ENCODE measurements at regions not wholly inside any gene's neighbourhood (a gene's known extent, or its start where the extent isn't known, plus 50 kb on each side); places are given as distances from the start of the nearest gene placed in this dataset.

DNA sequence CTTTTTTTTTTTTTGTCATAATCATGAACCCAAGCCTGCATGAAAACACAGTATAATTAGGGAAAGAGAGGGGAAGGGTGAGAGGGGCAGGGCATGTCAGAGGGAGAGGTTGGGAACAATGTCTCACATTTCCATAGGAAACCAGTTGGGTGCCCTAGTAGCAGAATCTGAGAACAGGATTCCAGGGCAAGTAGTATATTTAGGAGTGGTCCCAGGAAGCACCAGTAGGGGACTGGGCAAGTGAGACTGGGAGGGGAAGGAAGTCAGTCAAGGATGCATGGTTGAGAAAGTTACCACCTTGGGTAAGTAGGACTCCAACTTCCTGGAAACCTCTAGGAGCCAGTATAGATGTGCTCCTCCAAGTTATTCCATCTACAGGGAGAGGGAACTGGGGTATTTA lies 88.6 kb upstream of the MAFB start:
- TF ChIP-seq, protein P1, sequence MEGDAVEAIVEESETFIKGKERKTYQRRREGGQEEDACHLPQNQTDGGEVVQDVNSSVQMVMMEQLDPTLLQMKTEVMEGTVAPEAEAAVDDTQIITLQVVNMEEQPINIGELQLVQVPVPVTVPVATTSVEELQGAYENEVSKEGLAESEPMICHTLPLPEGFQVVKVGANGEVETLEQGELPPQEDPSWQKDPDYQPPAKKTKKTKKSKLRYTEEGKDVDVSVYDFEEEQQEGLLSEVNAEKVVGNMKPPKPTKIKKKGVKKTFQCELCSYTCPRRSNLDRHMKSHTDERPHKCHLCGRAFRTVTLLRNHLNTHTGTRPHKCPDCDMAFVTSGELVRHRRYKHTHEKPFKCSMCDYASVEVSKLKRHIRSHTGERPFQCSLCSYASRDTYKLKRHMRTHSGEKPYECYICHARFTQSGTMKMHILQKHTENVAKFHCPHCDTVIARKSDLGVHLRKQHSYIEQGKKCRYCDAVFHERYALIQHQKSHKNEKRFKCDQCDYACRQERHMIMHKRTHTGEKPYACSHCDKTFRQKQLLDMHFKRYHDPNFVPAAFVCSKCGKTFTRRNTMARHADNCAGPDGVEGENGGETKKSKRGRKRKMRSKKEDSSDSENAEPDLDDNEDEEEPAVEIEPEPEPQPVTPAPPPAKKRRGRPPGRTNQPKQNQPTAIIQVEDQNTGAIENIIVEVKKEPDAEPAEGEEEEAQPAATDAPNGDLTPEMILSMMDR (IDR thresholded peaks at IDR 0.05; ENCODE audit: low read depth, low read length): no peak
- Histone ChIP-seq H3K9me3 (no peaks in the 10 kb centered on the region), H3K27me3 (no peaks in the 10 kb centered on the region), H3K4me1 (no peaks in the 10 kb centered on the region), H3K4me3 (ENCODE audit: low read depth, low read length) (no peak overlapping the region), H3K36me3 (no peaks in the 10 kb centered on the region)
- no peak for DNase-seq

DNA sequence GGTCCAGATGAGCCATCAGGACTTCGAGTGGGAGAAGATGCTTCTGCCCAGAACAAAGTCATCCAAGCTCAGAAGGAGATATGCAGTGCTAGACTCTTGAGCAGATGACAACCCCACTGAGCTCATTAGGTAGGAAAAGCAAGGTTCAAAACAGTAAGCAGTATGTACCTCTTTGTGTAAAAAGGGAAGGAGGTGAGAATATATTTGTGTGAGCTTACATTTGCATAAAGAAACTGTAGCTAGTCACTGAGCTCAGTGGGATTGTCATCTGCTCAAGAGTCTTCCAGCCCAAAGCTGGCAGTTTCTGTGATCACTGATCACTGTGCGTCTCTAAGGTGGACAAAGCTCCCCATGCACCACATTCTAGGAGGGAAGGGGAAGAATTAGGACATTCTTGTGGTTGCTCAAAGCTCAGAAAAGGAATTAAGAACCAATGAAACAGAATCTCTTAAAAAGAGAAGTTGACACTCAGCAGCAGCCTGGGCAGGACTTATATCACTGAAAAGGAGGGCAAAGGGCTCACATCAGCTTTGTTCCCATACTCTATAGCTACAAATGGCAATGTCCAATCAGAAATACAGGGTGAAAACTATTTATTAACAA lies 90.0 kb upstream of the MAFB start:
- no peak for DNase-seq
- H3K36me3 ChIP-seq: no peaks in the 10 kb centered on the region
- no peaks in the 10 kb centered on the region for H3K9me3 ChIP-seq
- TF ChIP-seq, protein P1 (IDR thresholded peaks at IDR 0.05; ENCODE audit: low read depth, low read length): no peak
- no peak overlapping the region for H3K4me3 ChIP-seq (ENCODE audit: low read depth, low read length)
- H3K27me3 ChIP-seq: no peaks in the 10 kb centered on the region
- no peaks in the 10 kb centered on the region for H3K4me1 ChIP-seq

DNA sequence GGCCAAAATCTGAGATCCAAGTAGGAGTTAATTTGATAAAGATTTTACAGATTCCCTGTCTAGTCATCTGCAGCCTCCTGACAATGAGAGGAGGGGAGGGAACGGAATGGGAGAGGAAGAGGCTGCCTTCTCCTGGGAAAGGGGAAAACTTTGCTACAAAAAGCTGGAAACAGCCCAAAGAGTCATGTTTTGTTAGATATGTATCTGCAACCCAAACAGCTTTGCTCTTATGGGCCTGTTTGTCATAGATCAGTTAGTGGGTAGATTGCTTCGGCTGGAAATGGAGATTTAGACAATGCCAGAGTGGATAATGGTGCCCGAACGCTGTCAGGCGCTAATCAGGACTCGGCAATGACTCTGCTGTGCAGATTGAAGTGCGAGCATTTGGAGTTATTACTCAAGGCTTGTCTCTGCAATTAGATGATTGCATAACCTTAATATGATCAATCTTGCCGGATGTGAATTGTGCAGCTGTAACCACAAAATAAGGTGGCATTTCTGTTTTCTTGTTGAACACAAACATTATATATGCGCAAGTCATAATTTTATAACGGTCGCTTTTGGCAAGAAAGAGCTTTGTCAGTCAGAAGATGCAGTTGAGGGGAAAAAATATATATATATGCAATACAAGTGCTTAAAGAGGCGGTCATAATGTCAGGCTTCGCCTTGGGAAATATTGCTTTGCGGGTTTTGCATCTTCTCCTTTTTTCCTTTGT lies 92.4 kb upstream of the MAFB start:
- TF ChIP-seq, protein P1 (IDR thresholded peaks at IDR 0.05; ENCODE audit: low read depth, low read length): no peak
- Histone ChIP-seq H3K27me3 (no peaks in the 10 kb centered on the region), H3K4me1 (no peaks in the 10 kb centered on the region), H3K4me3 (ENCODE audit: low read depth, low read length) (no peak overlapping the region), H3K36me3 (no peaks in the 10 kb centered on the region), H3K9me3 (no peaks in the 10 kb centered on the region)
- DNase-seq: no peak

DNA sequence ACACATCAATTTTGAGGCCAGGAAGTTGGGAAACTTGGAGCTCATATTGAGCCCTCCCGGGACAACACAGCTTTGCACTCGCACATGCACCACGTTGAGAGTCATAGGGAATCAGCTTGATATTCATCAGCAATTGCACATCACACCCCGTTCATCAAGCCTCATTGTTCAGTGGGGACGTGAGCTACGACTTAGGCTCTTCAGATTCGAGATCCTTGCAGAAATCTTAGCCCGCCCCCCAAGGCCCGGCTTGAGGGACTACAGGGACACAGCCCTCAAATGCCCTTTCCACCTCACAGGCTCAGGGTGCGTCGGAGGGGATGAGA lies 93.0 kb upstream of the MAFB start:
- H3K36me3 ChIP-seq: no peaks in the 10 kb centered on the region
- H3K9me3 ChIP-seq: no peaks in the 10 kb centered on the region
- no peak for DNase-seq
- H3K4me3 ChIP-seq (ENCODE audit: low read depth, low read length): no peak overlapping the region
- H3K27me3 ChIP-seq: no peaks in the 10 kb centered on the region
- no peaks in the 10 kb centered on the region for H3K4me1 ChIP-seq
- TF ChIP-seq, protein P1 (IDR thresholded peaks at IDR 0.05; ENCODE audit: low read depth, low read length): no peak

DNA sequence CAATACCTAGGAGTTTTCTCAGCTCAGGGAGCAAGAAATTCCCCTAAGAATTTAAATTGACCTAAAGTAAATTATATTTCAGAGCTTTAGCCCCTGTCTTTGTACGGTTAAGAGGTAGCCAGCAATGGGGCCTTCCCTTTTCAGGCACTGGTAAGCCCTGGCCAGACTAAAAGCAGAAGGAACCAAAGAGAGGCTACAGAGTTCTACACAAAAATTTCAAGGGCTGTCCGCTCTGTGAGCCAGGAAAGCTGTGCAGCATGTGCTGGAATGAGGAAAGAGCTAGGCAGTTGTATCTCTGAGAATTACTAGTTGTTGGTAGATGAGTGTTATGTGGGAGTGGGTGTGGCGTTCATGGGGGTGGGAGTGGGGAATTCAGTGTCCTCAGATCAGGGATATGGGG lies 96.3 kb upstream of the MAFB start:
- no peak overlapping the region for H3K4me3 ChIP-seq (ENCODE audit: low read depth, low read length)
- no peaks in the 10 kb centered on the region for H3K27me3 ChIP-seq
- TF ChIP-seq, protein P1 (IDR thresholded peaks at IDR 0.05; ENCODE audit: low read depth, low read length): no peak
- H3K4me1 ChIP-seq: no peaks in the 10 kb centered on the region
- no peaks in the 10 kb centered on the region for H3K9me3 ChIP-seq
- no peaks in the 10 kb centered on the region for H3K36me3 ChIP-seq
- no peak for DNase-seq

DNA sequence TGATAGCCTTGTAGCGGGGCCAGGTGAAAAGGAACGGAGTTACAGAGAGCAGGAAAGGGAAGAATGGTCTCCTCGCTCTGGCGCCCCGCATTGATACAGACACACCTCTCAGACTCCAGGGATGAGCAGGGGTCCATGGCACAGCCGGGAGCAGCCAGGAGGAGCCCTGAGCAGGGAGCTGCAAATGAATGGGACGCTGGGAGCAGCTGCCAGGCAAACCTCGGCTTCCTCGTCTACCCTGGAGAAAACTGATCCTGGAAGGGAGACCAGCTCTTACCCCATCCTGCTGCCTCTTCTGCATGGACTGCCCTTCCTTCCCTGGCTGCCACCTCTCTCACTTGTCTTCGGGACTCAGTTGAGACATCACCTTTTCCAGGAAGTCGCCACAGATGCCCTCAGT lies 97.3 kb upstream of the MAFB start:
- H3K4me3 ChIP-seq (ENCODE audit: low read depth, low read length): no peak overlapping the region
- no peaks in the 10 kb centered on the region for H3K27me3 ChIP-seq
- TF ChIP-seq, protein P1 (IDR thresholded peaks at IDR 0.05; ENCODE audit: low read depth, low read length): no peak
- H3K9me3 ChIP-seq: no peaks in the 10 kb centered on the region
- no peaks in the 10 kb centered on the region for H3K4me1 ChIP-seq
- no peak for DNase-seq
- no peaks in the 10 kb centered on the region for H3K36me3 ChIP-seq
